ENCODE measurements at regions not wholly inside any gene's neighbourhood (a gene's known extent, or its start where the extent isn't known, plus 50 kb on each side); places are given as distances from the start of the nearest gene placed in this dataset.

- TF ChIP-seq, protein P1, sequence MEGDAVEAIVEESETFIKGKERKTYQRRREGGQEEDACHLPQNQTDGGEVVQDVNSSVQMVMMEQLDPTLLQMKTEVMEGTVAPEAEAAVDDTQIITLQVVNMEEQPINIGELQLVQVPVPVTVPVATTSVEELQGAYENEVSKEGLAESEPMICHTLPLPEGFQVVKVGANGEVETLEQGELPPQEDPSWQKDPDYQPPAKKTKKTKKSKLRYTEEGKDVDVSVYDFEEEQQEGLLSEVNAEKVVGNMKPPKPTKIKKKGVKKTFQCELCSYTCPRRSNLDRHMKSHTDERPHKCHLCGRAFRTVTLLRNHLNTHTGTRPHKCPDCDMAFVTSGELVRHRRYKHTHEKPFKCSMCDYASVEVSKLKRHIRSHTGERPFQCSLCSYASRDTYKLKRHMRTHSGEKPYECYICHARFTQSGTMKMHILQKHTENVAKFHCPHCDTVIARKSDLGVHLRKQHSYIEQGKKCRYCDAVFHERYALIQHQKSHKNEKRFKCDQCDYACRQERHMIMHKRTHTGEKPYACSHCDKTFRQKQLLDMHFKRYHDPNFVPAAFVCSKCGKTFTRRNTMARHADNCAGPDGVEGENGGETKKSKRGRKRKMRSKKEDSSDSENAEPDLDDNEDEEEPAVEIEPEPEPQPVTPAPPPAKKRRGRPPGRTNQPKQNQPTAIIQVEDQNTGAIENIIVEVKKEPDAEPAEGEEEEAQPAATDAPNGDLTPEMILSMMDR (conservative IDR thresholded peaks at IDR 0.05; ENCODE audit: low read length), result no peak
- H3K4me3 ChIP-seq (ENCODE audit: low read length), result no peak overlapping the region
- DNase-seq (ENCODE audit: low read depth), result no peak
These were observed 132.5 kb downstream of the LSM5 start for GRCh38 chr7:32357535-32358277.

DNA sequence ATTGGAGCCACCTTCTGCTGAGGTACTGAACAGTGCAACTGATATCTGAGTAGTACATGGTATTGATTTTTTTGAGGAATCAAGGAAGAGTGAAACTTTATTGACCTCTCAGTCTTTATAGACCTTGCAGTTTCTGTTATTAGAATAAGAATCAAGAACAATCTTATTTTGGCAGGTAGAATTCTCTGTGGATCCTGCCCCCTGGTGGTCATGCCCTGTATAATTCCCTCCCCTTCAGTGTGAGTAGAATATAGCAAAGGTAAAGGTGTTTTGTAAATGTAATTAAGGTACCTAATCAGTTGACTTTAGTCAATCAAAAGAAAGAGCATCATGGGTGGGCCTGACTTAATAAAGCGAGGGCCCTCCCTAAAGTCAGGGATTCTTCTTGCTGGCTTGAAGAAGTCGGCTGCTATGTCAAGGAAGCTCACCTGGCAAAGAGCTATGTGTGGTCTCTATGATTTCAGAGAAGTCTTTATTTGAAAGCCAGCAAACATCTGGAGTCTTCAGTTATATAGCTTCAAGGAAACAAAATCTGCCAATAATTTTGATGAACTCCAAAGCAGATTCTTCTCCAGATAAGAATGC lies 142.8 kb downstream of the LSM5 start:
- TF ChIP-seq, protein P1 (conservative IDR thresholded peaks at IDR 0.05; ENCODE audit: low read length), result peak; percentile 58

GRCh38 chr7:32346253-32346652 lies 143.9 kb downstream of the LSM5 start:
- H3K4me3 ChIP-seq (ENCODE audit: low read length), result no peak overlapping the region
- TF ChIP-seq, protein P1 (conservative IDR thresholded peaks at IDR 0.05; ENCODE audit: low read length), result no peak
- DNase-seq (ENCODE audit: low read depth), result no peak

More for the DNA sequence above, 142.8 kb downstream of the LSM5 start:
- peak; percentile 8 for DNase-seq (ENCODE audit: low read depth)
- no peak overlapping the region for H3K4me3 ChIP-seq (ENCODE audit: low read length)

GRCh38 chr7:32336726-32337125 lies 153.5 kb downstream of the LSM5 start:
- TF ChIP-seq, protein P1 (conservative IDR thresholded peaks at IDR 0.05; ENCODE audit: low read length), result no peak
- H3K4me3 ChIP-seq (ENCODE audit: low read length), result no peak overlapping the region
- DNase-seq (ENCODE audit: low read depth), result no peak

- DNase-seq (ENCODE audit: low read depth), result no peak
- TF ChIP-seq, protein P1 (conservative IDR thresholded peaks at IDR 0.05; ENCODE audit: low read length), result no peak
These were observed 155.1 kb downstream of the LSM5 start for GRCh38 chr7:32335107-32335506.

DNA sequence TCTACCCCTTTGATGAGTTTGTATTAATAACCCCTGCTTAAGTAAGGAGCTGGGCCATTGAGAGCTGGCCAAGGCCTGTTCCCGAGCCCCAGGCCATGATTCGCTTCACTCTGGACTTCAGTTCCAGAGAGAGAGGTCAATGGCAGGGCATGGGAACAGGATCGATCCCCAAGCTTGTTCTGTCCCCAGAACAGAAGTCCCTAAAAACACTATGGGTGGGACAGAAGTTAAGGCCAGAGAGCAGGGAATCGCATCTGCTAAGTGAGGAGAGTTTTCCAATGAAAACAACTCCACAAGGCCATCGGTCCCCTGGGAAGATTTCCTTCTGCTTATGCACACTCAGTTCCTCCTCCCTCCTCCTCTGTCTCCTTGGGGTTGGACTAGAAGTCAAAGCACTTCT lies 159.6 kb downstream of the LSM5 start:
- DNase-seq (ENCODE audit: low read depth), result no peak
- TF ChIP-seq, protein P1 (conservative IDR thresholded peaks at IDR 0.05; ENCODE audit: low read length), result no peak
- no peak overlapping the region for H3K4me3 ChIP-seq (ENCODE audit: low read length)

More at GRCh38 chr7:32335107-32335506, 155.1 kb downstream of the LSM5 start:
- no peak overlapping the region for H3K4me3 ChIP-seq (ENCODE audit: low read length)

DNA sequence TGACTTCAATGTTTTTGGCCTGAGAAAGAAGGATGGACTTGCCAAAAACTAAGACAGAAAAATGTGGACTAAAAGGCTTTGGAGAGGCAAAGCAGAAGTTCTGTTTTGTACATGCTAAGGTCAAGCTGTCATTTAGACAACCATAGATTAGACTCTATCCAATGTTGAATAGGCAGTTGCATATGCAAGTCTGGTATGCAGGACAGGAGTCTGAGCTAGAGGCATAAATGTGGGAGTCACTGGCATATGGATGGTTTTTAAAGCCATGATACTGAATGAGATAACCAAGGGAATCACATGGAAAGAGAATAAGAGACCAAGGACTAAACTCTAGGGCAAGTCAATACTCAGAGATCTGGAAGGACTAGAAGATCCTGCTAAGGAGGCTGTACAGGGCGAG lies 164.1 kb downstream of the LSM5 start:
- TF ChIP-seq, protein P1 (conservative IDR thresholded peaks at IDR 0.05; ENCODE audit: low read length), result no peak
- no peak for DNase-seq (ENCODE audit: low read depth)
- no peak overlapping the region for H3K4me3 ChIP-seq (ENCODE audit: low read length)
